ENCODE measurements at regions not wholly inside any gene's neighbourhood (a gene's known extent, or its start where the extent isn't known, plus 50 kb on each side); places are given as distances from the start of the nearest gene placed in this dataset.
"Not testable (repeated sequence)": the region's sequence is repeated elsewhere in the genome, so short reads cannot be mapped to it uniquely, and the experiment has no call there.

DNA sequence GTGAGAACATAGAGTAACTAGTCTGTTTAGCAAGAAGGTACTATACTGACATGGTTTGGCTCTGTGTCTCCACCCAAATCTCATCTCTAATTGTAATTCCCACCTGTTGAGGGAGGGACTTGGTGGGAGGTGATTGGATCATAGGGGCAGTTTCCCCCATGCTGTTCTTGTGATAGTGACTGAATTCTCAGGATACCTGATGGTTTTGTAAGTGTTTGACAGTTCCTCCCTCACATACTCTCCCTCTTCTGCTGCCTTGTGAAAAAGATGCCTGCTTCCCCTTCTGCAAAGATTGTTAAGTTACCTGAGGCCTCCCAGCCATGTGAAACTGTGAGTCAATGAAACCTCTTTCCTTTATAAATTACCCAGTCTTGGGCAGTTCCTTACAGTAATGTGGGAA, 240.4 kb upstream of the ST8SIA4 start:
- Histone ChIP-seq H3K27ac (no peak overlapping the region), H3K4me3 (no peak overlapping the region)

DNA sequence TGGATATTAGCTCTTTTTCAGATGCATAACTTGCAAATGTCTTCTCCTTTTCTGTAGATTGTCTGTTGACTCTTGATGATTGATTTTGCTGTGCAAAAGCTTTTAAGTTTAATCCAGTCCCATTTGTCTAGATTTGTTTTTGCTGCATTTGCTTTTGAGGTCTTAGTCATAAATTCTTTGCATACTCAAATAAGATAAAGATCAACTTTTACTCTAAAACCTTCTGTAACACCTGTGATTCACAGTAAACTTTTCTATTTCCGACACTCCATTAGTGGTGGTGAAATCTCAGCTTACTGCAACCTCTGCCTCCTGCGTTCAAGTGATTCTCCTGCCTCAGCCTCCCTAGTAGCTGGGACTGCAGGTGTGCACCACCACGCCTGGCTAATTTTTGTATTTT, 239.0 kb upstream of the ST8SIA4 start:
- Histone ChIP-seq H3K27ac (no peak overlapping the region), H3K4me3 (no peak overlapping the region)

DNA sequence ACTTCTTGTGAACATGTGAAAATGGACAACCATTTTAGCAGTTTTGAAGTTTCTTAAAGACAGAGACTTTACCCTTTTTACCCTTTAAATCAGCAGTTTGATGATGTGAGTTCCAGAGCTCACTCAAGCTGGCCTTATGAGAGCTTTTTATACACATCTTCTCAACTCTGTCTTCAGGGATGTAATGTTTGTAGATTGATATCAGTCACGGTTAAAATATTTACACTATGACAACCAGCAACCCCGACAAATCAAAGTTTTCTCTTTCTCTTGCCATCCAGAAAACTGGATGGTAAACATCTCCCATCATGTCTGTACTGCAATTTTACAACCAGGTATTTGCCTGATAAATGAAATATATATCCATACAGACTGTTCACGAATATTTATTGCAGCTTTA, 233.4 kb upstream of the ST8SIA4 start:
- H3K4me3 ChIP-seq = no peak overlapping the region
- H3K27ac ChIP-seq = no peak overlapping the region

DNA sequence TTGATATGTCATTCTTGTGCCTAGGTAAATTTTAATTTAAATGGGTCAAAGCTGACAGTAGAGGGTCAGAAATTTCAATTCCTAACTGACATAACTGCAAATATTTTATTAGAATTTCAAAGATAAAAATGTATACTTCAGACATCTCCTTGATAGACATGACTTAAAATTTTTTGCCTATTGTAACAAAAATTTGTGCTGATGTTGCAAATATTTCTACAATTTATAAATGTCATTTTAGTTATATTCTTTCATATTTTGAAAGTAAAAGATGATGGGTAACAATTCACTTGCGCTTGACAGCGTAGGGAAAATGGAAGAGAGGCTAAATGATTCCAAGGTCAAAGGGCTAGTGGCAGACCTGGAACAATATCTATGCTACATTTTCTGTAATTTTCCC, 220.3 kb upstream of the ST8SIA4 start:
- H3K27ac ChIP-seq = no peak overlapping the region
- no peak overlapping the region for H3K4me3 ChIP-seq

DNA sequence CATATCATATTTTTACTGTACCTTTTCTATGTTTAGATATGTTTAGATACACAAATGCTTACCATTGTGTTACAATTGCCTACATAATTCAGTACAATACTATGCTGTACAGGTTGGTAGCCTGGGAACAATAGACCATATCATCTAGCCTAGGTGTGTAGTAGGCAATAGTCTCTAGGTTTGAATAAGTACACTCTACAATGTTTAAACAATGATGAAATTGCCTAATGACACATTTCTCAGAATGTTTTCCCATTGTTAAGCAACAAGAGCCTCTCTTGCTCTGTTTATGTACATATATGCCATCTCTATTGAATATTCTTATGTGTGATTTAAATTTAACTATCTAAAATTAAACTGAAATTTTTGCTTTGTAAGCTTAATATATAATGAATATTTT, 209.6 kb upstream of the ST8SIA4 start:
- no peak overlapping the region for H3K27ac ChIP-seq
- H3K4me3 ChIP-seq = no peak overlapping the region

DNA sequence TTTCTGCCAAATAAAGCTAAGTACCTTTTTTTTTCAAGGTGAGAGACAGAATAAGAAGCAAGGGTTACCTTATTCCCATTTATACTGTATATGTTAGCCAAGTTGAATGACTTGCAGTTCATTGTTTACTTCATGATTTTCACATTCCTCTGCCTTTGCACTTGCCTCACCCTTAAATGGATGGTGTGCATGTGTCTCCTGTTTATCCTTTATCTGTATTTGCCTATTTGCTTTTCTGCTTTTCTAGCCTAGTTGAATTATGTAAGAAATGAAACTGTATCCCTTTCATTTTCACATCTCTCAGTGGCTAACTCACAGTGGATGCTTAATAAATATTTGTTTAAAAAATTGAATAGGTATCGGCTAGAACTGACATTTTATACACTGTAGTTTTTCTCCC, 200.8 kb upstream of the ST8SIA4 start:
- Histone ChIP-seq H3K27ac (no peak overlapping the region), H3K4me3 (no peak overlapping the region)

DNA sequence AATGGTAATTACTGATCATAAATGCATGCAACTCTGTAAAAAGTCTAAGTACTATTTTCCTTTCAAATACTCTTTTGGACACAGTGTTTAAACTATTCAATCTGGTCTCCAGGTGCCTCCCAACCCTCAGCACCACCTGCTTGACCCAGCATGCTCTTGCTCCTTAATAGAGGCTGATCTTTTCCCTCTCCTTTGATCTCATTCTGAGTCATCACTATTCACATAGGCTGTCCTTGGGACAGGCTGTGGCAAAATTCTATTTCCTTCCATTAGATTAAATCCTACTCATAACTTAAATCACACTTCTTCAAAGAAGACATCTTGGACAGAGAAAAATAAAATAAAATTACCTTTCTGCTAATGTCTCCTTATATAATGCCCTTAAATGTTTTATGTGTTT, 199.4 kb upstream of the ST8SIA4 start:
- Histone ChIP-seq H3K4me3 (no peak overlapping the region), H3K27ac (no peak overlapping the region)

DNA sequence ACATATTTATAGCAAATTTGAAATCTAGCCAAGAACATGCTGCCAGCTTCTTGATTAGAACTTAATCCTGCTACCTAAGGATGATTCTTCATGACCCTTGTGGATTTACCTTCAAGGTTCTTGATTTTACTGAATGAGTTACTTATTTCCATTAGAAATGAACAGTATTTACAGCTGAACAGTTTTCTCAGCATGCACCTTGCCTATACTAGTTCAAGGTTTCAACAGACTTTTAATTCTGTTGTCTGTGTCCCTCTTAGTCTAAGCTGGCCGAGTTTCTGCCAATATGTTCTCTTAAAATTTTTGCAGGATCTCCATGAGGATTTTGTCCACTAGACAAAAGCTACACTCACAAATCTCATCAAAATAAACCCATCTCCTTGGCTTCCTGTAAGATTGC, 188.8 kb upstream of the ST8SIA4 start:
- H3K4me3 ChIP-seq = no peak overlapping the region
- no peak overlapping the region for H3K27ac ChIP-seq

DNA sequence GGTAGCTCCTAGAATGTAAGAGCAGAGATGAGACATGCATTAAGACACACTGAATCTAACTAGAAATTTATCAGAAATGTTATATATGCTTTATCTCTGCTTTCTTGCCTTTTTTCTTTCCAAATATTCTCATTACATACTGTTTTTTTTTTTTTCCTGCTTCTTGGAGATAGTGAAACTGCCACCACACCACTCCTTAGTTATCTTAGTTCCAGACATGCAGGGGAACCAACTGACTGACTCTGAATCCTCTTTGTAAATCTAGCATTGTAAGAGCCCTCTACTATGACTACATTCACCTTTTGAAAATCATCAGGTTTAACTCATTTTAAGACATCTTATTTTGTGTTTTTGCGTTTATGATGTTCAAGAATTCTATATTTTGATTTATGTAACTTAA, 181.3 kb upstream of the ST8SIA4 start:
- no peak overlapping the region for H3K4me3 ChIP-seq
- H3K27ac ChIP-seq = no peak overlapping the region

DNA sequence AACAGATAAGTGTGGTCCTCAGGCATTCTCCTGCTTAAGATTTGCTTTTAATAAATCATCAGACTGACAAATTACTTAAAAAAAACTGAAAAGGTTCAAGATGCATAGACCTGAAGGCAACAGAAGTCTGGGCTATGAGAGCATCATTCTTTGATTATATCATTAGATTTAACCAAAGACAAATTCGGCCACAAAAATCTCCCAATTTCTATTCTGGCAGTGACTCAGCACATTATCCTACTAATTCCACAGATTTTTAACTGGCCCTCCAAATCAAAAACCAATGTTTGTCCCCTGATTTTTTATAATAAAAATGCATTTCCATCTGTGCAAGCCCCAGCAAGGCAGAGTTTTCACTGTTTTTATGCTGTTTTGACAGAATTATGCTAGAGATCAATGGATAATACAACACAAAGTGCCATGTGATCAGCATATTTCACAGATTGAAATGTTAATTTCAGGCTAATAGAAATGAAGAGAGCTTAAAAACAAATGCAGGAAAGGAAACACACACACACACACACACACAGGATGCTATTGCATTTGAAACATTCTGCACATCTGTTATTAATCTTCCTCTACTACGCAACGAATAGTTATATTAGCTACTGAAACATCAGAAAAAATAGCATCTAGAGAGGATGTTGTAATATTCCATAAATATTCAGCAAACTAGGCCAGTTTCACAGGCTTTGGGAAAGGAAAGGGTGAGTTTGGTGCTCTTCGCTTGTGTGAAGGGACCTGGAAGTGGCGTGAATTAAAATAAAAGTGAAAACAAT, 177.6 kb upstream of the ST8SIA4 start:
- Histone ChIP-seq H3K4me3 (no peak overlapping the region), H3K27ac (peak overlapping the region in 2 of 21 experiments; percentile 28 to 58)

DNA sequence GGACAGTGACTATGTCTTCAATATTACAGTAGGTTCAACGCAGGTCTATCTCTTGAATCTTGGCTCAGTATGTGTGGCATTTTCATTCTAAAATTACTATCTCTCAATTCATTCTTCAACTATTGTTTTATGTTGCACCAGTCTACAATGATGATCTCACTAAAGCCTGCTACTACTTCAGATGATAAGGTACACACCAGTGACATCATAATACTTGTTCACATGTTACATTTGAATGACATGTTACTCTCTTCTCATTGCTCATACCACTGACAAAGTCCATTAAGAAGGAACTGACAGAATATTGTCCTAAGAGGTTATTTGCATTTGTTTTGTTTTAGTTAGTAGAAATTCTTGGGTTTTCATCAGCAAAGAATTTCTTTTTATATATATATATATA, 165.2 kb upstream of the ST8SIA4 start:
- Histone ChIP-seq H3K4me3 (no peak overlapping the region), H3K27ac (no peak overlapping the region)

DNA sequence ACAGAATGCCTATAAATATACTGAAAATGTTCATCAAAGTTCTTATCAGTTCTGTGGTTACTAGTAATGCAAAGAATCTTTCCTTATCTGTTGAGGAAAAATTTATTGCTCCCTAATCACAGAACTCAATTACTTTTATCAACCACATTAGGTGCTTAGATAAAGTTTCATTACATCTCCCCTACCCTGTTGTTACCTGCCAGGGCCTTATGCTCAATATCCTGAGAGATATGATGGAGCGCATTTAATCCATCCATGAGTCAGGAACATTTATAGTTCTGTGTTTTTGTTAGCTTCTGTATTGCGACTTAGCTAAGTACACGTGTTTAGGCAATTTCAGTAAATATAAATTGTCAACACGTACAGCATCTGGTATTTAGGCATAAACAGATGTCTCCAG, 164.3 kb upstream of the ST8SIA4 start:
- Histone ChIP-seq H3K27ac (no peak overlapping the region), H3K4me3 (no peak overlapping the region)

DNA sequence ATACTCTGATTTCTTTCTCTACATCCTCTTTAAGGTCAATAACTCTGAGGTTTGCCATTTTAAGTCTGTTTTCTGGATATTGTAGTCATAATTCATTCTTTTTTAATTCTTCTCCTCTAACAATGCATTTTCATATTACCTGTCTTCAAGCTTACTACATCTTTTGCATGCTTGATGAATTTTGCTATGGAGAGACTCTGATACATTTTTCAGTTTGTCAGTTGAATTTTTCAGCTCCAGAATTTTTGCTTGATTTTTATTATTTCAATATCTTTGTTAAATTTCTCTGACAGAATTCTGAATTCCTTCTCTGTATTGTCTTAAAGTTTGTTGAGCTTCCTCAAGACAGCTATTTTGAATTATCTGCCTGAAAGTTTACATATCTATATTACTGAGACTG, 159.8 kb upstream of the ST8SIA4 start:
- no peak overlapping the region for H3K4me3 ChIP-seq
- no peak overlapping the region for H3K27ac ChIP-seq

DNA sequence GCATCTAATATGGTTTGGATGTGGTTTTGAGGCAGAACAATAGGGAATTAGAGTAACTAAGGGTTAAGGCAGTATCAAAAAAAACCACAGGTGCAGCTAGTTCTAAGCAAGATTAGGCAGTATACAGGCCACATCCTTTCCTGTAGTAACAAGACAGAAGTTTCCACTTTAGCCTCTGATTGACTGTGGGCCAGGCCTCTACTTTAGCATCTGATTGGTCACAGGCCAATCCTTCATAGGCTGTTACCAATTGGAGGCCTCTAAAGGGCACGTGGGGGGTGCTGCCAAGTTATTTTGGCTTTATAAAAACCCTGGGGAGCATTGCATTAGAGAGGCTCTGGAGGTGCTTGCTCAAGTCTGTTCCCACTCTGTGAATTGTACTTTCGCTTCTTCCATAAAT, 144.1 kb upstream of the ST8SIA4 start:
- no peak overlapping the region for H3K27ac ChIP-seq
- H3K4me3 ChIP-seq = no peak overlapping the region

DNA sequence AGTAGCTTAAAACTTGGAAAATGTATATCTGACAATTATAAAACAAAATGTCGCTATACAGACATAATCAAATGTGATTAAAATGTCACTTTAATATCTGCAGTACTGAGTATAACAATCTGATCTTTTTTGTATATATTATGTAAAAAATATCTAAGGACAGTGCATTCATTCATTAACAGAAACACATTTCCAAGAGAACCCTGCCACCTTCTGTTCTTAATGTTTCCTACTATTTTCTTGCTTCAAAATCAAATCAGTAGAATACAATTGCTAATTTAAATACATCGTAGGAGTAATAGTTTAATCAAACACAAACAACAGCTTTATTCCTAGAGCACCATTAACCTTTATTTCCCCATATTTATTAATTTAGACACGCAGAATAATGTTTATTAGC, 142.6 kb upstream of the ST8SIA4 start:
- H3K27ac ChIP-seq = no peak overlapping the region

DNA sequence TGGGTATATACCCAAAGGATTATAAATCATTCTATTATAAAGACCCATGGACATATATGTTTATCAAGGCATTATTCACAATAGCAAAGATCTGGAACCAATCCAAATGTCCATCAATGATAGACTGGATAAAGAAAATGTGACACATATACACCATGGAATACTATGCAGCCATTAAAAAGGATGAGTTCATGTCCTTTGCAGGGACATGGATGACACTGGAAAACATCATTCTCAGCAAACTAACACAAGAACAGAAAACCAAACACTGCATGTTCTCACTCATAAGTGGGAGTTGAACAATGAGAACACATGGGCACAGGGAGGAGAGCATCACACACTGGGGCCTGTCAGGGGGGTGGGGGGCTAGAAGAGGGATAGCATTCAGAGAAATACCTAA, 136.9 kb upstream of the ST8SIA4 start:
- not testable (repeated sequence) for H3K4me3 ChIP-seq, H3K27ac ChIP-seq

More for the DNA sequence above, 142.6 kb upstream of the ST8SIA4 start:
- no peak overlapping the region for H3K4me3 ChIP-seq

DNA sequence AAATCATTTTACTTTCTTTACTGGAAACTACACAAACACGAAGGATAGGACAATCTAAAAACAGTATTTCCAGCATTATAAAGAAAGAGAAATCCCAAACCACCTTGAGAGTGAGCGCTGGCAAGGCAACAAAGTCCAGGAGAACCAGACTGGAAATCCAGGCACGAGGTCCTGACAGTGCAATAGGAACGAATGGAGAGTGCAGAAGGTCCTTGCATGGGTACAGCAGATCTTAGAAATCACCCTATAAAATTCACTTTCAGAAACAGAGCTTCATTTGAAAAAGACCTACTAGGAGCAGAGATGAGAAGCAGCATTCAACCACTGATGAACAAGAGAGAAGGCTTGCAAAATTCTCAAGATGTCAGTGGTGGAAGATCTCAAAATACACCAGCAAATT, 133.7 kb upstream of the ST8SIA4 start:
- no peak overlapping the region for H3K4me3 ChIP-seq

DNA sequence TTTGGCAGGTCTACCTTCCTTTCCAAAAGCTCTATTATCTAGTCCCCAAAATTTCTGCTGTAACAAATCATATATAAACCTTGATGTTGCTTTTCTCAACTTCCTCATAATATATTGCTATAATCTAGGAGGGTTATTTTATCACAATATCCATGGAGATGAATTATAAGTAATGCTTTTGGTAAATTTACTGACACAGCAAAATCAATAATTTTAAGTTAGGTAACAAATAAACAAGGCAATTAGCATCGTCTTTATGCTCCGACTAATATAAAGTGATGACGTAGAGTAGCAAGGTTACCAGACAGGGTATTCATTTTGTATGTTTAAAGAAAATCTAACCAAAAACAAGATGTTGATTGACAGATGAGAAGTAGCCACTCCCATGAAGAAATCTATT, 132.3 kb upstream of the ST8SIA4 start:
- H3K4me3 ChIP-seq = no peak overlapping the region
- no peak overlapping the region for H3K27ac ChIP-seq

More for the DNA sequence above, 133.7 kb upstream of the ST8SIA4 start:
- no peak overlapping the region for H3K27ac ChIP-seq

DNA sequence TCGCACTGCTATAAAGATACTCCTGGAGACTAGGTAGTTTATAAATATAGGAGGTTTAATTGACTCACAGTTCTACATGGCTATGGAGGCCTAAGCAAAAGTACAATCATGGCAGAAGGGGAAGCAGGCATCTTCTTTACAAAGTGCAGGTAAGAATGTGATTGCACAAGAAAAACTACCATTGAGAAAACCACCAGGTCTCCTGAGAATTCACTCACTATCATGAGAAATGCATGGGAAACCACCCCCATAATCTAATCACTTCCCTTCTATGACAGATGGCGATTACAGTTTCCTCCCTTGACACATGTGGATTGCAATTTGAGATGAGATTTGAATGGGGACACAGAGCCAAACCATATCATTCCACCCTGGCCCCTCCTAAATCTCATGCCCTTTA, 121.2 kb upstream of the ST8SIA4 start:
- no peak overlapping the region for H3K27ac ChIP-seq
- H3K4me3 ChIP-seq = no peak overlapping the region

DNA sequence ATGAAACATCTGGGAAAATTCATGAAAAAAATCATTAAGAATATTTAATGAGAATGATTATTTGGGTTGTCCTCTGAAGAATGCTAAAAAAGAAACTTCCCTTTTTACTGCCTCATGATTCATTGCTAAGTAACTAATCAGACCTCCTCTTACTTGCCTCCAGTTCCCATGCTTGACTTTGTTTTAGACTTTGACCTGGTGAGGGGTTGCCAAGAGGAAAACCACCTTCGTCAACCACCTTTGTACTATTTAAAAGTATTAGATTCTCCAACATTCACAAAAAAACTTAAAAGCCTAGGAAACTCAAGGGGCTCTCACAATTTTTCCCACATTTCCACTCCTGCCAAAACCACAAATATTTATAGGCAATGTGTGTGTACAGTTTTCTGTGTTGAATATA, 115.2 kb upstream of the ST8SIA4 start:
- no peak overlapping the region for H3K4me3 ChIP-seq
- no peak overlapping the region for H3K27ac ChIP-seq

DNA sequence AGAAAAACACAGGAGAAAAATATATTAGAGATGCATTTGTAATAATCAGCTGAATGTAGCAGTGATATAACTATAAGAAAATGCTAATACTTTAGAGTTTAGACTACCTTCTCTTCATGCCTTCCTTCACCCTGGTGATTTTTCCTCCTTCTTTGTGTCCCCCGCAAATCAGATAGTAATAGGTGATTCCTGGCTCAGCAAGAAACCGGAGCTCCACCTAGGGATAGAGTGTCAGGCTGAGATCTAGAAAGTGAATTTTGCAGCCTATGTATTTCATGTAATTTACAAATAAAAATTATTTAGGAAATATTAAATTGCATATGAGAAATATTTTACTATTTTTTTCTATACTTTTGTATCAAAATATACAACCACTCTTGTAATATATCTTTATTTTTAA, 109.8 kb upstream of the ST8SIA4 start:
- H3K4me3 ChIP-seq = no peak overlapping the region
- no peak overlapping the region for H3K27ac ChIP-seq

DNA sequence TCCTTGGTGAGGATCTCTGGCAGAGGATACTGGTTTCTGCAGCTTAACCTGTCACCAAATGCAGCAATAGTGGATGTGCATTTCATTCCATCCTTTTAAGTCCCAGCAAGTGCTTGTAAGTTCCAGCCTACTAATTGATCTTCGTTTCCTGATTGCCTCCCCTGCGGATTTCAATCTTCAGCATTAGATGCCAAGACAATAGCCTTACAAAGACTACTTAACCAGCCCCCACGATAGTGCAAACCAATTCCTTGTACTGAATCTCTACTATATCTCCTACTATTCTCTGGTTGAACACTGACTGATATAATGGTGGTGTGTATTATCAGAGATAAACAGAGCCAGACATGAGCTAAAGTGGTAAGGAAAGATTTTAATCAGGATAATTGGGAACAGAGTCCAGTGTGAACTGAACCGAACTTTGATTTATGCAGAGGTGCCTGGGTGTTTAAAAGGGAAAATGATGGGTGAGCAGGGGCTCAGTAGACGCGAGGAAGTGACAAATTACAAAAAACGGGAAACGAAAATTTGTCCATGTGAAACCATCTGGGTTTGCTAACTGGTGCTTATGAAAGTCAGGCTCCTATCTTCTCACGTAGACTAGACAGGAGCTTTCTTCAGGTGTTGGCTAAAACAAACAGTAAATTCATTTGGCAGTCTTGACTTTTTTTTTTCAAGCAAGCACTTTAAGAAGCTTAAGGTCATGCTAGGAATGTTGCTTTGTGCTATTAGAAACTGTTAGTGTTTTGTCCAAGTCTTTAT, 106.9 kb upstream of the ST8SIA4 start:
- Histone ChIP-seq H3K4me3 (no peak overlapping the region), H3K27ac (no peak overlapping the region)

All from skin epidermis (tissue), 12 donors.